ENCODE measurements at regions not wholly inside any gene's neighbourhood (a gene's known extent, or its start where the extent isn't known, plus 50 kb on each side); places are given as distances from the start of the nearest gene placed in this dataset.

DNA sequence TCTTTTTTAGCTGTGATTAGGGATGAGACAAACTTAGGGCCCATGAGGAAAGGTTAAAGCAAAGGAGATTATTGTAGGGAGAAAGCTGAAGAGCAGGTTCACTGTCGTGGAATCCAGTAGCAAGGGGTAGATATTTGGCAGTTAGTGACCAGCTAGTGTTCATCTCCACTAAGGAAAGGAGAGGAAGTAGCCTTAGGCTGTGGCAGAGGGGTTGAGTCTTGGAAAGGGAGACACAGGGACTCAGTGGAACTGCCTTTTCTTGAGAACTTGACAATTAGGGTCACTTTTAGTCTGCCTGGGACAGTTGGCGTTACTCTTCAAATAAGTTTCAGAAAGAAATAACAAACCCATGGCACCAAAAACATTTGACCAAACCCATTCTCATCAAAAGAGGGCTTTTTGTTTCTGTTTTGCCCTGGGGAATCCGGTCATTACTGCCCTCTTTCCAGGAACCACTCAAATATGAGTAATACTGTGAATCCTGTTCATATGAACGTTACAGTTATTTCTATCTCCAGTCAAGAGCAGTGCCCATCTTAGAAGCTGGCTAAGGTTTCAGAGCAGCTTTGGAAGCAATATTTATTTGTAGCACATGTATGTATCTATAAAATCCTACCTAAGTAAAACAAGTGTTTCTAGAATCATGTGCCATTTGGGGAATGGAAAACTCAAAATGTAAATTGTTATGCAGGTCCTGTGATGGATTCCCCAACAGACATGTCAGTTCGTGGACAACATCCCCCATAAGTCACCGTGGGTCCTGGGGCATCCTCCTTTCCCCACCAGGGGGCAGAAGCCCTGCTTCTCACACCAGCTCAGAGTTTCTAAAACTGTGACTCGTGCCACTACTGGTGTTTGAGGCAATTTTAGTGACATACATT lies 77.3 kb upstream of the PHLPP1 start (continued):
- TF ChIP-seq, protein P1, sequence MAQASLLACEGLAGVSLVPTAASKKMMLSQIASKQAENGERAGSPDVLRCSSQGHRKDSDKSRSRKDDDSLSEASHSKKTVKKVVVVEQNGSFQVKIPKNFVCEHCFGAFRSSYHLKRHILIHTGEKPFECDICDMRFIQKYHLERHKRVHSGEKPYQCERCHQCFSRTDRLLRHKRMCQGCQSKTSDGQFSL (CRISPR knock-in tag; IDR thresholded peaks at IDR 0.05): no peak
- TF ChIP-seq, protein P1 (tag; IDR thresholded peaks at IDR 0.05): no peak
- no peak for TF ChIP-seq RBM22 (IDR thresholded peaks at IDR 0.05; ENCODE audit: low read depth, low read length, poor library complexity, severe bottlenecking)
- no peak for TF ChIP-seq CREBBP (IDR thresholded peaks at IDR 0.05; ENCODE audit: low read depth, low read length)
- no peak for TF ChIP-seq BCOR (IDR thresholded peaks at IDR 0.05)
- no peak for TF ChIP-seq DIDO1 (tag; IDR thresholded peaks at IDR 0.05; ENCODE audit: low read depth)
- TF ChIP-seq ZNF644 (tag; IDR thresholded peaks at IDR 0.05; ENCODE audit: low read depth): no peak
- TF ChIP-seq, protein P2, sequence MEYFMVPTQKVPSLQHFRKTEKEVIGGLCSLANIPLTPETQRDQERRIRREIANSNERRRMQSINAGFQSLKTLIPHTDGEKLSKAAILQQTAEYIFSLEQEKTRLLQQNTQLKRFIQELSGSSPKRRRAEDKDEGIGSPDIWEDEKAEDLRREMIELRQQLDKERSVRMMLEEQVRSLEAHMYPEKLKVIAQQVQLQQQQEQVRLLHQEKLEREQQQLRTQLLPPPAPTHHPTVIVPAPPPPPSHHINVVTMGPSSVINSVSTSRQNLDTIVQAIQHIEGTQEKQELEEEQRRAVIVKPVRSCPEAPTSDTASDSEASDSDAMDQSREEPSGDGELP (CRISPR knock-in tag; IDR thresholded peaks at IDR 0.05; ENCODE audit: borderline replicate concordance): no peak
- no peak for TF ChIP-seq DACH1 (IDR thresholded peaks at IDR 0.05; ENCODE audit: partially characterized antibody)
- TF ChIP-seq POLR2AphosphoS2 (IDR thresholded peaks at IDR 0.05; ENCODE audit: low read length): no peak
- TF ChIP-seq SMAD1 (IDR thresholded peaks at IDR 0.05; ENCODE audit: low read depth, low read length, partially characterized antibody): no peak
- no peak for TF ChIP-seq ZBTB8A (IDR thresholded peaks at IDR 0.05; ENCODE audit: partially characterized antibody)
- no peak for TF ChIP-seq ZNF77 (CRISPR knock-in tag; IDR thresholded peaks at IDR 0.05)
- TF ChIP-seq, protein P3, sequence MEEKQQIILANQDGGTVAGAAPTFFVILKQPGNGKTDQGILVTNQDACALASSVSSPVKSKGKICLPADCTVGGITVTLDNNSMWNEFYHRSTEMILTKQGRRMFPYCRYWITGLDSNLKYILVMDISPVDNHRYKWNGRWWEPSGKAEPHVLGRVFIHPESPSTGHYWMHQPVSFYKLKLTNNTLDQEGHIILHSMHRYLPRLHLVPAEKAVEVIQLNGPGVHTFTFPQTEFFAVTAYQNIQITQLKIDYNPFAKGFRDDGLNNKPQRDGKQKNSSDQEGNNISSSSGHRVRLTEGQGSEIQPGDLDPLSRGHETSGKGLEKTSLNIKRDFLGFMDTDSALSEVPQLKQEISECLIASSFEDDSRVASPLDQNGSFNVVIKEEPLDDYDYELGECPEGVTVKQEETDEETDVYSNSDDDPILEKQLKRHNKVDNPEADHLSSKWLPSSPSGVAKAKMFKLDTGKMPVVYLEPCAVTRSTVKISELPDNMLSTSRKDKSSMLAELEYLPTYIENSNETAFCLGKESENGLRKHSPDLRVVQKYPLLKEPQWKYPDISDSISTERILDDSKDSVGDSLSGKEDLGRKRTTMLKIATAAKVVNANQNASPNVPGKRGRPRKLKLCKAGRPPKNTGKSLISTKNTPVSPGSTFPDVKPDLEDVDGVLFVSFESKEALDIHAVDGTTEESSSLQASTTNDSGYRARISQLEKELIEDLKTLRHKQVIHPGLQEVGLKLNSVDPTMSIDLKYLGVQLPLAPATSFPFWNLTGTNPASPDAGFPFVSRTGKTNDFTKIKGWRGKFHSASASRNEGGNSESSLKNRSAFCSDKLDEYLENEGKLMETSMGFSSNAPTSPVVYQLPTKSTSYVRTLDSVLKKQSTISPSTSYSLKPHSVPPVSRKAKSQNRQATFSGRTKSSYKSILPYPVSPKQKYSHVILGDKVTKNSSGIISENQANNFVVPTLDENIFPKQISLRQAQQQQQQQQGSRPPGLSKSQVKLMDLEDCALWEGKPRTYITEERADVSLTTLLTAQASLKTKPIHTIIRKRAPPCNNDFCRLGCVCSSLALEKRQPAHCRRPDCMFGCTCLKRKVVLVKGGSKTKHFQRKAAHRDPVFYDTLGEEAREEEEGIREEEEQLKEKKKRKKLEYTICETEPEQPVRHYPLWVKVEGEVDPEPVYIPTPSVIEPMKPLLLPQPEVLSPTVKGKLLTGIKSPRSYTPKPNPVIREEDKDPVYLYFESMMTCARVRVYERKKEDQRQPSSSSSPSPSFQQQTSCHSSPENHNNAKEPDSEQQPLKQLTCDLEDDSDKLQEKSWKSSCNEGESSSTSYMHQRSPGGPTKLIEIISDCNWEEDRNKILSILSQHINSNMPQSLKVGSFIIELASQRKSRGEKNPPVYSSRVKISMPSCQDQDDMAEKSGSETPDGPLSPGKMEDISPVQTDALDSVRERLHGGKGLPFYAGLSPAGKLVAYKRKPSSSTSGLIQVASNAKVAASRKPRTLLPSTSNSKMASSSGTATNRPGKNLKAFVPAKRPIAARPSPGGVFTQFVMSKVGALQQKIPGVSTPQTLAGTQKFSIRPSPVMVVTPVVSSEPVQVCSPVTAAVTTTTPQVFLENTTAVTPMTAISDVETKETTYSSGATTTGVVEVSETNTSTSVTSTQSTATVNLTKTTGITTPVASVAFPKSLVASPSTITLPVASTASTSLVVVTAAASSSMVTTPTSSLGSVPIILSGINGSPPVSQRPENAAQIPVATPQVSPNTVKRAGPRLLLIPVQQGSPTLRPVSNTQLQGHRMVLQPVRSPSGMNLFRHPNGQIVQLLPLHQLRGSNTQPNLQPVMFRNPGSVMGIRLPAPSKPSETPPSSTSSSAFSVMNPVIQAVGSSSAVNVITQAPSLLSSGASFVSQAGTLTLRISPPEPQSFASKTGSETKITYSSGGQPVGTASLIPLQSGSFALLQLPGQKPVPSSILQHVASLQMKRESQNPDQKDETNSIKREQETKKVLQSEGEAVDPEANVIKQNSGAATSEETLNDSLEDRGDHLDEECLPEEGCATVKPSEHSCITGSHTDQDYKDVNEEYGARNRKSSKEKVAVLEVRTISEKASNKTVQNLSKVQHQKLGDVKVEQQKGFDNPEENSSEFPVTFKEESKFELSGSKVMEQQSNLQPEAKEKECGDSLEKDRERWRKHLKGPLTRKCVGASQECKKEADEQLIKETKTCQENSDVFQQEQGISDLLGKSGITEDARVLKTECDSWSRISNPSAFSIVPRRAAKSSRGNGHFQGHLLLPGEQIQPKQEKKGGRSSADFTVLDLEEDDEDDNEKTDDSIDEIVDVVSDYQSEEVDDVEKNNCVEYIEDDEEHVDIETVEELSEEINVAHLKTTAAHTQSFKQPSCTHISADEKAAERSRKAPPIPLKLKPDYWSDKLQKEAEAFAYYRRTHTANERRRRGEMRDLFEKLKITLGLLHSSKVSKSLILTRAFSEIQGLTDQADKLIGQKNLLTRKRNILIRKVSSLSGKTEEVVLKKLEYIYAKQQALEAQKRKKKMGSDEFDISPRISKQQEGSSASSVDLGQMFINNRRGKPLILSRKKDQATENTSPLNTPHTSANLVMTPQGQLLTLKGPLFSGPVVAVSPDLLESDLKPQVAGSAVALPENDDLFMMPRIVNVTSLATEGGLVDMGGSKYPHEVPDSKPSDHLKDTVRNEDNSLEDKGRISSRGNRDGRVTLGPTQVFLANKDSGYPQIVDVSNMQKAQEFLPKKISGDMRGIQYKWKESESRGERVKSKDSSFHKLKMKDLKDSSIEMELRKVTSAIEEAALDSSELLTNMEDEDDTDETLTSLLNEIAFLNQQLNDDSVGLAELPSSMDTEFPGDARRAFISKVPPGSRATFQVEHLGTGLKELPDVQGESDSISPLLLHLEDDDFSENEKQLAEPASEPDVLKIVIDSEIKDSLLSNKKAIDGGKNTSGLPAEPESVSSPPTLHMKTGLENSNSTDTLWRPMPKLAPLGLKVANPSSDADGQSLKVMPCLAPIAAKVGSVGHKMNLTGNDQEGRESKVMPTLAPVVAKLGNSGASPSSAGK (IDR thresholded peaks at IDR 0.05): peak; percentile 66

All from K562 (cell line).